Epithelial cell of prostate (primary cell): ENCODE measurements at regions not wholly inside any gene's neighbourhood (a gene's known extent, or its start where the extent isn't known, plus 50 kb on each side); places are given as distances from the start of the nearest gene placed in this dataset.

Experiments used
- DNase-seq: peaks from one replicate; pipeline ENCODE4 v3.0.0-alpha.2; 2011; ENCODE audit warnings: low read depth, low spot score
- H3K27ac ChIP-seq: fragments of 450-650 bp; 2 replicates; pipeline ENCODE4 v1.5.1; 2017; ENCODE audit warnings: mild to moderate bottlenecking

- no peak overlapping the region for H3K27ac ChIP-seq
- DNase-seq = no peak
Observed at GRCh38 chr18:78634061-78634696, 345.4 kb upstream of the SALL3 start.

- H3K27ac ChIP-seq = no peak overlapping the region
- no peak for DNase-seq
Observed at GRCh38 chr18:78635093-78635800, 344.4 kb upstream of the SALL3 start.

GRCh38 chr18:78636260-78636659 lies 343.4 kb upstream of the SALL3 start:
- H3K27ac ChIP-seq = no peak overlapping the region
- no peak for DNase-seq

- DNase-seq = no peak
- no peak overlapping the region for H3K27ac ChIP-seq
Observed at GRCh38 chr18:78637442-78638402, 341.9 kb upstream of the SALL3 start.

GRCh38 chr18:78639006-78639950 lies 340.3 kb upstream of the SALL3 start:
- peak overlapping the region; percentile 22 for H3K27ac ChIP-seq
- DNase-seq = peak; percentile 5

GRCh38 chr18:78640246-78640995 lies 339.2 kb upstream of the SALL3 start:
- no peak for DNase-seq
- H3K27ac ChIP-seq = no peak overlapping the region

GRCh38 chr18:78641689-78642231 lies 337.9 kb upstream of the SALL3 start:
- H3K27ac ChIP-seq = no peak overlapping the region

DNA sequence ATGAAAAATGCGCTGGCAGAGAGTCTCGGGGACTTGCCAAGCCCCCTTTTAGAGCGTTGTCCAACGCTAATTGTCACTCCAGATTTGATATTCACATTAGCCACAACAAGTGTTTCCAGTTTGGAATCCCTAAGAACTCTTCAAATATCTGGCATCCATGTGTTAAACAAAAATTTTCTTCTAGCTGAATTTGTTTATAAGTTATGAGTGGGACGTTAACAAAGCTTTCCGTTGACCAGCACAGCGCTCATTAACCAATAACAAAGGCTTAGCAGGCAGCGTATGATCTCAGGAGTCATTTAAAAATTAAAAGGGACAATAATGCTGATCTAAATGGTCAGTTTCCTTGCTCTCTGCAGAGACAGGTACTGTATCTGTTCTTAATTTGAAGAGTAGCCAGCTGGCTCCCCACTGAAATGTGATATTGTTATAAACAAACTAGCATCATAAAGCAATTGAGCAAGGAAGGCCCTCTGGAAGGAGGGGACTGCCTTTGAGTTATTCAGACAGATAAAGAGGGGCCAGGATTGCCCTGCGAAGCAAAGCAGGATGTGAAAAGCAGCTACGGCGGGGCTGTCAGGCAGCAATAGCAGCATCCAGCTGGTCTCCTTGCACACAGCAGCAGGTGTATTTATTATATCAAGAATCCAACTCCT lies 337.2 kb upstream of the SALL3 start:
- no peak overlapping the region for H3K27ac ChIP-seq
- DNase-seq = no peak

More at GRCh38 chr18:78641689-78642231, 337.9 kb upstream of the SALL3 start:
- no peak for DNase-seq

- H3K27ac ChIP-seq = no peak overlapping the region
- DNase-seq = no peak
Observed at GRCh38 chr18:78643004-78643403, 336.6 kb upstream of the SALL3 start.

DNA sequence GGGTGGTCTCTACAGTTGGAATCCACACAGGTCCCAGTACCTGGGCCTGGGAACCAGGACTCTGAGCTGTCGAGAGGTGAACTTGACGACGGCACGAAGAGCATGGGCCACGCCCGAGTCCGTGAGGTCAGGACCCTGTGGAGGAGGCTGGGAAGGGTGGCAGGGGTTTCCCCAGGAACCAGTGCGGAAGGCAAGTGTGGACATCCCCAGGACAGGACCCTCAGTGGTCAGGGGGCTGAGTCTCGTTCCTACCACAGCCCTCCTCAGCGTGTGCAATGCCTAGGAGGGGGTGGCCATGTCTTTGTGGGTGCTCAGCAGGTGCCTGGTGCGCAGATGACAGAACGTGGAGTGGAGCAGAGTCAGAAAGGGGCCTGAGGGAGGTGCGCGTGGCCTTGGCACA lies 335.6 kb upstream of the SALL3 start:
- H3K27ac ChIP-seq = no peak overlapping the region
- DNase-seq = no peak

GRCh38 chr18:78645216-78645615 lies 334.4 kb upstream of the SALL3 start:
- H3K27ac ChIP-seq = no peak overlapping the region
- no peak for DNase-seq

GRCh38 chr18:78647018-78647417 lies 332.6 kb upstream of the SALL3 start:
- DNase-seq = no peak
- no peak overlapping the region for H3K27ac ChIP-seq

DNA sequence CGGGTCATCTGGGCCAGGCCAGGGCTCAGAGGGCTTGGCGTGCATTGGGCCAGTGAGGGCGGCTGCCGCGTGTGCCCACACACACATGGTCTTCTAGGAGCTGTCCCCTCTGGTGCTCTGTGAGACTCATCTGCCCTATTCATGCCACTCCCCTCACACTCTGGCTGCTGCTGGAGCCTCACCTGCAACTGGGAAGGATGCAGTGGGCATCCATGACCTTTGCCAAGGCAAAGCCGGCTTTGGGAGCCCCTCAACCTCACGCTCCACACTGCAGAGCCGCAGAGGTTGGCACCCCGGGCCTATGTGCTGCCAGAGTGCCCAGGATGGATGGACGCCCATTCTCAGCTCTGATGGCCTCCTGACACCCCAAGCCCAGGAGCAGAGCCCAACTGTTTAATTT lies 330.2 kb upstream of the SALL3 start:
- DNase-seq = no peak
- no peak overlapping the region for H3K27ac ChIP-seq

DNA sequence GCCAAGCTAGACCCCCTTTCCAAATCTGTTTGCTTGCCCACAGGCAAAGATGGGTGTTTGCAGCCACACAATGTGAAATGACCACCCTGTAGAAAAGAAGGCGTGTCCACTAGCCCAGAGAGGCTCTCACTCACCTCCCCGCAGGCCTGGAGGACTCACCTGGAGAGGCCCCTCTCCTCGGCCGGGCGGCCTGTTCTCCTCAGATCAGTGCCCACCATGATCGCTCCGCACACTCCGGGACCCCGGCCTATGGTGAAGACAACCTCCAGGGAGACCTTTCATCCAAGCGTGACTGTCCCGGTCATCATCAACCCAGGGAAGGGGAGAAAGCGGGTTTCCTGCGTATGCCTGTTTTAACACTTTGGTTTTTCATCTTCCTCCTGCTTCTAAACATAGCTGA lies 328.7 kb upstream of the SALL3 start:
- no peak overlapping the region for H3K27ac ChIP-seq
- no peak for DNase-seq

DNA sequence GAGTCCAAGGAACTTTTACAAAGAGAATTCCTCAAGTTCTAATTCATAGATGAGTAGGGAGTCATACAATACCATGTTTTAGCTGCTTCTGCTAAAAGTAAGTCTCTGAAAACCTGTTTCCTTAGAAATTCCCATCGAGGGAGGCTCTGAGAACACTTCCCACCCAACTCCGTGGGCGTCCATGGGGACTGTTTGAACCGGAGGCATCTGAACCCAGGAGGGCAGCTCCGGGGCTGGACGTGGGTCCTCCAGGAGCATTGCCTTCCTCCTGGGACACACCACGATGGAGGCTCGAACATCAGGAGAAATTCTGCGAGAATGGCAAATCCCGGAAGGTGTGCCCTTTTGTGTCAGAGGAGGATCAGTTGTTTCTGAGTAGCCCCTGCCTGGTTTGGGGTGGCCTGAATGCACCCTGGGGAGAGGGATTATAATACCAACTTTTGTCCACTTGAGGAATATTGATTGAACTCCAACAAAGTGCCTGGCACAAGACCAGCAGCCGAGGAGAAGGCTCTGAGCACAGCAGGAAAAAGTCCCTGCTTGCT lies 327.5 kb upstream of the SALL3 start:
- no peak overlapping the region for H3K27ac ChIP-seq
- no peak for DNase-seq

GRCh38 chr18:78655921-78656320 lies 323.7 kb upstream of the SALL3 start:
- no peak overlapping the region for H3K27ac ChIP-seq
- DNase-seq = no peak

DNA sequence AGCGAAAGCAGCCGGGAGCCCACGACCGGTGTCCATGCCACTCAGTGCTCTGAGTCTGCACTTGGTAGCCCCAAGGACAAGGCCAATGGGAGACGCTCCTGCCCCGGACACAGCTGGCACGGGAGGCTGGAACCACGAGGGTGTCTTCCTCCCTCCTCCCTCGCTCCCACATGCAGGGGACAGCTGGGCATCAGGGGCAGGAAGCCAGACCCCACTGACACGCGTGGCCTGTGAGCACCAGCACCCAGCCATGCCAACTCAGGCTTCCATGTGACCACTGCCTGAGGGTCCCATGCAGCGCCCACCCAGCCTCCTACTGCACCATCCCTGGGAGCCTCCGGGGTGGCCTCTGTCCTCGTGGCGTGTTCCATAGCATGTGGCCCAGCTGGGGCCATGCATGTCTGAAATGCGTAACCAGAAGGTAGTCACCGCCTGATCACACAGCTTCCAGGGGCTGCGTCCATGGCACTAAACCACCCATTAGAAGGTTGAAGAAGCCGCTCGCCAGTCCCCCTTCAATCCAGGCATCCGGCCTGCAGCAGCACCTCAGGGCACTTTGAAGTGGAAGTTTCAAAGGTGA lies 323.2 kb upstream of the SALL3 start:
- no peak overlapping the region for H3K27ac ChIP-seq
- DNase-seq = no peak

DNA sequence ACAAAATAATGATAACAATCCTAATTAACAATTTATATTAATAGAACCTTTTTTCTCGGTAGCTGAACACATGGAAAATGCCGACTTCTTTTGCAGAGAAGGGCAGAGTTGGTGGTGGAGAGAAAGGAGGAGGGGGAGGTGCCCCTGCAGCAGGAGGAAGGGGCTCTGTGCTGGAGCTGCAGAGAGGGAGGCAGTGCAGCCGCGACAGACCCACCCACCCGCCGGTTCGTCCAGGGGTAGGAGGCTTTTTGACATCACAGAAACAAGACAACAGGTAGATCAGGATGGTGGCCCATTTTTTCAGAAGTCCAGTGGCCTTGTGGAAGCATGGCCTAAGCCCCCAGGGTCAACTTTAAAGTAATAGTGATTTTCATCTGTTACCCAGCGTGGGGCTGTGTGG lies 321.1 kb upstream of the SALL3 start:
- H3K27ac ChIP-seq = no peak overlapping the region
- no peak for DNase-seq
